ENCODE measurements at regions not wholly inside any gene's neighbourhood (a gene's known extent, or its start where the extent isn't known, plus 50 kb on each side); places are given as distances from the start of the nearest gene placed in this dataset.
"Not testable (repeated sequence)": the region's sequence is repeated elsewhere in the genome, so short reads cannot be mapped to it uniquely, and the experiment has no call there.

DNA sequence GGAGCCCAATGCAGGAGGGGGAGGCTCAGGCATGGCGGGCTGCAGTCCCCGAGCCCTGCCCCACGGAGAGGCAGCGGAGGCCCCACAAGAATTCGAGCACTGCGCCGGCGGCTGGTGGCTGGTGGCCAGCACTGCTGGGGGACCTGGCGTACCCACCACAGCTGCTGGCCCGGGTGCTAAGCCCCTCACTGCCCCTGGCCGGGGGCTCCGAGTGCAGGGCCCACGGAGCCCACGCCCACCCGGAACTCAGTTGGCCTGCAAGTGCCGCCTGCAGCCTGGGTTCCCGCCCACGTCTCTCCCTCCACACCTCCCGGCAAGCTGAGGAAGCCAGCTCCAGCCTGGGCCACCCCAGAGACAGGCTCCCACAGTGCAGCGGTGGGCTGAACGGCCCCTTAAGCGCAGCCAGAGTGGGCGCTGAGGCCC is 780.3 kb downstream of the DTWD2 start:
- DNase-seq, result no peak

- DNase-seq, result no peak
Measured at GRCh38 chr5:118199801-118200200, 788.5 kb downstream of the DTWD2 start.

GRCh38 chr5:118196229-118196628 is 792.1 kb downstream of the DTWD2 start:
- no peak for DNase-seq

- no peak for DNase-seq
Measured at GRCh38 chr5:118195211-118195610, 793.1 kb downstream of the DTWD2 start.

DNA sequence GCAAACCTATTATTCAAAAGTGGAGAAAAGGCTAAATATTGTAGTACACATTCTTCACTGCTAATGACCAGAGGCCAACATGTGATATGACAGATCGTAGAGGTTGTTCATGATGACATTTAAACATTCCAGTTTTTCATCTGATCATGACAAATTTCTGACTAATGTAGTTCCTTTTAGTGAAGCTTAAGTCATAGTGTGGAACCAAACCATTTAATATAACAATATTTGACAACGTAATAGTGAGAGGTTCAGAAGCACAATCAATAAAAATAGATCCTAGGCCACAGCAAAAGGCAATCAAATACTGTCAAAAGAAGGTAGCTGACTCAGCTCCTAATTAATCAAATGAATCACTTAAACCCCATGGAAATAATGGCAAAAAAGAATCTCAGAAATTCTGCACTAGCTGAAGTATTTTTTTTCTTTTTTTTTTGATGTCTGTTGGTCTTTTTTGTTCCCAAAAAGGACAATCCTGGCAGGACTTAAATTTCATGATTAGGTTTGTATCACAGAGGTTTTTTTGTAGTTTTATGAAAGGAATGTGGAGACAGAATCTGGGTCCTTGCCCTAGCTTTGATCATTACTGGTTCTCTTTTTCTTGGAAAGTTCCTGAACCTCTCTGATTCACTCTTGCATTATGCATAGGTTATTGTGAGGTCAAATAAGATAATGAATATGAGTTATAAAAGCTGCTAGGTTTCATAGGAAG is 795.0 kb downstream of the DTWD2 start:
- no peak for DNase-seq

- no peak for DNase-seq
Measured at GRCh38 chr5:118185018-118185417, 803.3 kb downstream of the DTWD2 start.

DNA sequence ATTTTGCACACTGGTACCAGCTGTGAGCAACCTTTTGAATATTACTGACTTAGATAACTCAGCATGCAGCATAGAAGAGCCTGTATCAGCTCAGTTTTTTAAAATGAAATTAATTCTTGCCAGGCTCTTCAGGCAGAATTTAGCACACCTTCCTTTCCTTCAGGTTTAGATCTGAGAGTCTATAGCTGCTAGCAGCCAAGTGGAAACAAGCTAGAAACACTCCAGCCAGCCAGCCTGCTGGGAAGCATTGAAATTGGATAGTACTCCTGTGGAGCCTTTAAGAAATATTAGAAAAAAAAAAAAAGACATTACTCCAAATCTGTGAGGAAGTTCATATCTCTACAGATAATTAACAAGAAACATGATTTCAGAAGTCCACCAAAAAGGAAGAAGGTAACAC is 812.2 kb downstream of the DTWD2 start:
- DNase-seq, result no peak

DNA sequence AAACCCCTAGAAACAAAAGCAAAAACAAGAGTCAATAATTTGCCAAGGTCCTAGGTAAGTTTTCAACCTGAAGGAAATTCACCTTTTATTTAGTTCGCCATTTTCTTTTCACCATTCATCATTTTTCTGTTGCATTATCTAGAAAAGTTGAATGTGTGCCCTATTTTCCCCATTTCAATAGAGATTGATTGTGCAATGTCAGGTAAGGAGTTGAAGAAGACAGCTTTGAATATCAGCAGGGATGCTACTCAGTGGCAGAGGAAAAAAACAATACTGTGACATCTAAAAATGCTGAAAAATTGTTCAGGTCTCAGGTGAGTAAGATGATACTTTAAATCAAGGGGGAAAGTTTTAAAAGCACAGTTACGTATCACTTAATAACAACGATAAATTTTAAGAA is 813.7 kb downstream of the DTWD2 start:
- DNase-seq, result no peak

DNA sequence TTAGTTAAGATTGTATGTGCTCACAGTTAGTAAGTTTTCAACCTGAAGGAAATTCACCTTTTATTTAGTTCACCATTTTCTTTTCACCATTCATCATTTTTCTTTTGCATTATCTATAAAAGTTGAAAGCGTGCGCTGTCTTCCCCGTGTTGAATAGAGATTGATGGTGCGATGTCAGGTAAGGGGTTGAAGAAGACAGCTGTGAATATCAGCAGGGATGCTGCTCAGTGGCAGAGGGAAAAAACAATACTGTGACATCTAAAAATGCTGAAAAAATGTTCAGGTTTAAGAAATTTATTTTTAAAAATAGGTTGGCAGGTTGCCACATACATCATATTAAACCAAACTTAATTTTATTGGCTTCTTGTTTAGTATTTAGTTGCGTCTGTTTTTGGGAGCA is 815.0 kb downstream of the DTWD2 start:
- no peak for DNase-seq

GRCh38 chr5:118165619-118166018 is 822.7 kb downstream of the DTWD2 start:
- no peak for DNase-seq

DNA sequence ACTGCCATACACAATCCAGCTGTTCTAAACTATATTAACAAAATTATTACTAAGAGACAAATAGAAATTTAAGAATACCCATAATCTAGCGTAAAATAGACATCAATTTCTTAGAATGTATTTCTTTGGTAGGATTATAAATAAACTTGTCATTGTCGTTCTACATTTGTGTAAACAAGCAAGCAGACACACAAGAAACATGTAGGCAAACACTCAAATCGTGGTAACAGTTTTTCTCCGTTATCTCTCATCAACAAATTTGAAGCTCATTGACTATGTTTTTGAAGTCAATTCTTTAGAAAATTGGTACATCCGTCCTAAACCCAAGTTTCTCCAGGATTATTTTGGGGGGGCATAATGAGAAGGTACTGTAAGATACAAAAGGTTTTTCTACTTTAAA is 832.2 kb downstream of the DTWD2 start:
- no peak for DNase-seq

DNA sequence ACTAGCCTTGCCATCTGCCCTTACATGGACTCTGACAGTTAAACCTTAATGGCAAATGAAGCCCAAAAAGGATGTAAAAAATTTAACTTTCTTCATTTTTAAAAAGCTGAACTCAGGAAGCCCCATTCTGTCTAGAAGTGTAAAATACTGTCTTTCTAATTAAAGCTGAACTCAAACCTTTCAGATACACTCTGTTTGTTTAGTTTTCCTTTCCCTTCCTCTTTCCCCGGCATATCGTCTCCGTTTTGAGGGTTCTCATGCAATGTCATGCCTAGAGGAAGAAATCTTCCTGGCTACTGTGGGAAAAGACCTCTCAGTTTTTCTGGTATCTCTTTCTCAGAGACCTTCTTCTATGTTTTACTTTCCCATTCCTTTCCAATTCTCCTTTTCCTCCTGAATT is 841.5 kb downstream of the DTWD2 start:
- no peak for DNase-seq

- DNase-seq, result no peak
Measured at GRCh38 chr5:118144540-118144939, 843.8 kb downstream of the DTWD2 start.

GRCh38 chr5:118139361-118139760 is 849.0 kb downstream of the DTWD2 start:
- DNase-seq, result no peak

DNA sequence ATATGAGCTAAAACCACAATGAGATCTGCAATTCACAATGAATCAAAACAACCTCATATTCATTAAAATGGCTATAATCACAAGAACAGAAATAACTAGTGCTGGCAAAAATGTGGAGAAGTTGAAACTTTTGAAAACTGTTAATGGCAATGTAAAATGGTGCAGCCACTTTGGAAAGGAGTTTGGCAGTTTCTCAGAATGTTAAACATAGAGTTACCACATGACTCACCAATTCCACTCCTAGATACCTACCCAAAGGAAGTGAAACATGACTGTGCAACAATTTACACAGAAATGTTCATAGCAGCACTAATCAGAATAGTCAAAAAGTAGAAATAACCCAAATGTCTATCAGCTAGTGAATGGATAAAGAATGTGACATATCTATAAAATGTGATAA is 862.2 kb downstream of the DTWD2 start:
- no peak for DNase-seq

DNA sequence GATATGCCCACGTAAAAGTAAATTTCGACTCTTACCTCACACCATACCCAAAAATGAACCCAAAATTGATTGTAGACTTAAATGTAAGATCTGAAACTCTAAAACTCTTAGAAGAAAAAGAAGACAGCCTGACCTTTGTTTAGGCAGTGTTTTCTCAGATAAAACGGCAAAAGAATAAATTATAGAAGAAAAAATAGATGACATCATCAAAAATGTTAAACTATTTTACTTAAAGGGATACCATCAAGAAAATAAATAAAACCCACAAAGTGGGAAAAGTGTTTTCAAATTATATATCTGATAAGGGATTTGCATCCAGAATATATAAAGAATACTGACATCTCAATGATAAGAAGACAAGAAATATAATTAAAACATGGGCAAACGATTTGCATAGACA is 862.7 kb downstream of the DTWD2 start:
- DNase-seq, result no peak

- DNase-seq, result no peak
Measured at GRCh38 chr5:118121258-118121657, 867.1 kb downstream of the DTWD2 start.

- DNase-seq, result no peak
Measured at GRCh38 chr5:118115791-118116190, 872.6 kb downstream of the DTWD2 start.

GRCh38 chr5:118111956-118112355 is 876.4 kb downstream of the DTWD2 start:
- no peak for DNase-seq

DNA sequence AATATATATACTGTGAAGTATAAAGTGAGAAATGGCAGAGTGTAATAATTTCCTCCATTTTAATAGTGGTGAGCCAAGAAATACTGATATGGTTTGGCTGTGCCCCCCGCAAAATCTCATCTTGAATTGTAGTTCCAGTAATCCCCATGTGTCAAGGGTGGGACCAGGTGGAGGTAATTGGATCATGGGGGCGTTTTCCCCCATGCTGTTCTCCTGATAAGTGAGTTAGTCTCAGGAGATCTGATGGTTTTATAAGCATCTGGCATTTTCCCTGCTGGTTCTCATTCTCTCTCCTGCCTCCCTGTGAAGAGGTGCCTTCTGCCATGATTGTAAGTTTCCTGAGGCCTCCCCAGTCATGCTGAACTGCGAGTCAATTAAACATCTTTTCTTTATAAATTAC is 881.1 kb downstream of the DTWD2 start:
- not testable (repeated sequence) for DNase-seq

- no peak for DNase-seq
Measured at GRCh38 chr5:118098716-118099115, 889.6 kb downstream of the DTWD2 start.

DNA sequence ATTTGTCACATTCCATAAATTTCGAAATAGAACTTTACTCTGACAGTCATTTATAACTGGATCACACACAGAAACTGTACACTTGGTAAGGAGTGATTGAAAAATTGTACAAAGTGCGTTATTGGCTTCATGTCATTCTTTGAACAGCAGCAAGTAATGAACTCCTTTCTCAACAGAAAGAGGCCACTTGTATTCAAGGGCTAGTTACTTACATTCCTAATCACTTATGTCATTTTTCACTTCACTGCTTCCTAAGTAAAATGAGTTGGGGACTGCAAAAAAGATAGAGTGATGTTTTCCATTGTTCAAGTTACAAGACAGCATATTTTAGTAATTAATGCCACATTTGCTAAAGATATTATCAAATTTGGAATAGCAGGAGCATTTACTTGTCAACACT is 893.2 kb downstream of the DTWD2 start:
- DNase-seq, result no peak

DNA sequence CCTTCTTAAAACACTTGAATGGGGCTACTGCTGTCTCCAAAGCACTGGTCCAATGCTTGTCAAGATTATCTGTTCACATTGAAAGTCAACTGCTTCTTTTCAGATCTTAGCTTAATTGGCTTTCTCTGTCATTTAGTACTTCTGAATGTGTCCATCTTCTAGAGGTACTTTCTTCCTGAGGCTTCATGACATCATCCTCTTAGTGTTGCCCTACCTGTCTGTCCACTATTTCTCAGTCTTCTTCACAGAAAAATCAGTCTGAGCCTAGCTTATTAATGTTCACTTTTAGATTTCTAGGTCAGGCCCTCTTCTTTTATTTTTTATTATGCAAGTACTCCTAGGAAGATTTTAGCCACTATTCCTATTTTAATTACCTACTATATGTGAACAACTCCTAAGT is 899.9 kb downstream of the DTWD2 start:
- no peak for DNase-seq

DNA sequence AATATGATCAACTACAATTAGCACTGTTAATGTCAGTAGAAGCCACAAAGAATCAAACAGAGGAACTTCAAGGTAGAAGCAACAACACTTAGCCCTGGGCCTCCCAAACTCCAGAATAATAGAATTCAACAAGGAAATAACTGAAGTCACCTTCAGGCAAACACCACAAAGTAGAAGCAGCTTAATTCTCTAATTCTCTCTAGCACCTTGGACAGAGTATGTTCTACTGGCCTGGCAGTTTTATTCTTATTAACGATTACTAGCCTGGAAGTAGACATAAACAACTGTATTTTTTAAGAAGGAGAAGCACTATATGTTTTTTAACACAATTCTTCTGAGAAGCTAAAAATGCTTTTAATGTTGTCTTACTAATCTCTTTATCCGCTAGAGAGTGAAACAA is 911.9 kb downstream of the DTWD2 start:
- DNase-seq, result no peak
